ENCODE measurements at regions not wholly inside any gene's neighbourhood (a gene's known extent, or its start where the extent isn't known, plus 50 kb on each side); places are given as distances from the start of the nearest gene placed in this dataset.
"Not testable (repeated sequence)": the region's sequence is repeated elsewhere in the genome, so short reads cannot be mapped to it uniquely, and the experiment has no call there.

- no peak for DNase-seq (ENCODE audit: low read depth)
Measured at GRCh38 chr18:25490316-25490715, 138.3 kb upstream of the ZNF521 start.

DNA sequence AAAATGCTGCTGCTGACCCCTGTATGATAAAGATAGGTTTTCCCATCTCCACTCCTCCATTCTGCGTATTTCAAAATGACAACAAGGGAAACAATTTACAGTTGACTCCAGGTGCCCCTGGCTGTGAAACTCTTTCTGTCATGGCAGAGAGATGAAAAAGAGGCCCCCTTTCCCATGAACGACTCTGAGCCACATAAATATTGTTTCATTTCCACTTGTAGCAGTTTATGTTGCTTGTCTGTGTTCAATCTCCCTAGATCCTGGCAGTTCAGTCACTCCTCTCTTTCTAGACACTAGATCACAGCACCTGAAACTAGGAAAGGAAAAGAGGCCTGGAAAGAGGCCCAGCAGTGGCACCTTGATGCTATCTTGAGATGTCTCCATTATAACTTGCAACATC is 121.0 kb upstream of the ZNF521 start:
- DNase-seq (ENCODE audit: low read depth): no peak

DNA sequence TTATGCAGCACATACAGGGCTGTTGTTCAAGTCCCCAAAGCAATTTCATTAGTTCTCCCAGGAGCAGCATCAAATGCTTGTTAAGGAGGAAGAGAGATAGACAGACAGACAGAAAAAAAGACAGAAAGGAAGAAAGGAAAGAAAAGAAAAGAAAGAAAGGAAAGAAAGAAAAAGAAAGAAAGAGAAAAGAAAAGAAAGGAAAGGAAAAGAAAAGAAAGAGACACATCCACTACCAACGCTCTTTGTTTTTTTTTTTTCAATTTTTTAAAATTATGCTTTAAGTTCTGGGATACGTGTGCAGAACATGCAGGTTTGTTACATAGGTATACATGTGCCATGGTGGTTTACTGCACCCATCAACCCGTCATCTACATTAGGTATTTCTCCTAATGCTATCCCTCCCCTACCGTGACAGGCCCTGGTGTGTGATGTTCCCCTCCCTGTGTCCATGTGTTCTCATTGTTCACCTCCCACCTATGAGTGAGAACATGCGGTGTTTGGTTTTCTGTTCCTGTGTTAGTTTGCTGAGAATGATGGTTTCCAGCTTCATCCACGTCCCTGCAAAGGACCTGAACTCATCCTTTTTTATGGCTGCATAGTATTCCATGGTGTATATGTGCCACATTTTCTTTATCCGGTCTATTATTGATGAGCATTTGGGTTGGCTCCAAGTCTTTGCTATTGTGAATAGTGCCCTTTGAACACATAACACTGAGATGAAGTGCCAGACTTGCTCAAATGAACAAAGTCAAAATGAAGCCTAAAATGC is 119.0 kb upstream of the ZNF521 start:
- DNase-seq (ENCODE audit: low read depth): not testable (repeated sequence)

DNA sequence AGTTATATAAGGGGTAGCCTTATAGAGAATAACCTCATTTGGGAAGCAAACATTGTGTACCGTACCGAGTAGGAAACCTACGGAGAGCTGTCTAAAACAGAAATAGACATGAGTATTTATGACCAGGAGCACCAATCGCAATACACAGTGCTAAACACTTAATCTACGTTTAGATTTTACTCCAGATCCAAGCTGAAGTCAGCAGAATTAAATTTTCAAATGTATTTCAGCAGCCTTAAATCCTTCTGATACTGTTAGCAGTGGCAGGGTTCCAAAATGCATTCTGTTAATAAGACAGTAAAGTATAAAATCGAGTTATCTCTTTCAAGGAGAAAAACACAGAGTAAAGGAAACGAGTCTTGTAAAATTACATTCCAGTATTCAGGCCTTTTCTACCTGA is 118.1 kb upstream of the ZNF521 start:
- no peak for DNase-seq (ENCODE audit: low read depth)

- no peak for DNase-seq (ENCODE audit: low read depth)
Measured at GRCh38 chr18:25469489-25469888, 117.5 kb upstream of the ZNF521 start.

DNA sequence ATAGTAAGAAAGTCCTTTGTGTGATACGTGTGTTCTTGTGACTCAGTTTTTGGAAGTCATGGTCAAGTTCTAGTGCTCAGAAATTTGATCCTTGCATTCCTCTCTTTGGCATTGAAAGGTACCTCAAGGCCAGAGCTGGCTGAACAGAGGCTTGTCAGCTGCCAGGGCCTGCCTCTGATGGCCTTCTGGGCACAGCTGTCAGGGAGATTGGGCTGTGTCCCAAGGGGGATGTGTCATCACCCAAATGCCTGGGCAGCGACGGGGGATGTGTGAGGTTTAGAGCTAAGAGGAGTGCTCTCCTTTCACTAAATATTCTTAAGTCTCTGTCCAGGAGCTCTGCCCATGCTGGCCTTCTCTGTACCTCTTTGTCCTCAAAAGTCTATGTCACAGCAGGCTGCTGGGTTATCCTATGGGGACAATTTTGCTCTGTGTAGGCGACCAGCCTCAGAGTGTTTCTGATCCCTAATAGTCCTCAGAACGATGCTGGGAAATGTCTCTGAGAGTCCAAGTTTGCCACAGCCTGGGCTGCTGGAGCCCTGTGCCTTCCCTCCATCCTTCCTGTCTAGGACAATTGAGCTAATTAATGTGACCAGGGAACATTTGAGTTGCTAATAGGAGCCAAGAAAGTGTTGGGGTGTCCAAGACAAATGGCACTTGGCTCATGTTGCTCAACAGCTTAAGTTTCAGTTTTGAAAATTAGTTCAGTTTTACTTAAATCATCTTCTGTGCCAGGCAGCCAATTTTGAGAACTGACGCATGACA is 115.4 kb upstream of the ZNF521 start:
- no peak for DNase-seq (ENCODE audit: low read depth)

GRCh38 chr18:25465152-25465732 is 113.3 kb upstream of the ZNF521 start:
- DNase-seq (ENCODE audit: low read depth): no peak

- no peak for DNase-seq (ENCODE audit: low read depth)
Measured at GRCh38 chr18:25464227-25464626, 112.3 kb upstream of the ZNF521 start.

DNA sequence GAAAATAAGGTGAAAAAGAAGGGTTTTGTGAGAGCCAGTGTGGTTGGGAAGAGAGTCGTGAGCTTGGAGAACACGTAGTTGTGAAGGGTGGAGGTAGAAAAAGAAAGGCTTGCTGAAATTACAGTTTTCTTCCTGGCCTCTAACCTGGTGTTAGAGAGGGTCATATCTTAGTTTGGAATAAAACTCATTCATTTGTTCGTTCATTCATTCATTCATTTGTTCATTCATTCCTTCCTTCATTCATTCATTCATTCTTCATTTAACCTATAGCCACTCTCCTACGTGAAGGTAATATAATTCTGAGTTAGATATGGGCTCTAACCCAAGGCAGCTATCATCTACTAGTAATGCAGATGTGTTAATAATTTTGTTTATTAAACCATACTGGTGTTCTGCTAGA is 111.8 kb upstream of the ZNF521 start:
- DNase-seq (ENCODE audit: low read depth): no peak

- no peak for DNase-seq (ENCODE audit: low read depth)
Measured at GRCh38 chr18:25459814-25460213, 107.8 kb upstream of the ZNF521 start.

DNA sequence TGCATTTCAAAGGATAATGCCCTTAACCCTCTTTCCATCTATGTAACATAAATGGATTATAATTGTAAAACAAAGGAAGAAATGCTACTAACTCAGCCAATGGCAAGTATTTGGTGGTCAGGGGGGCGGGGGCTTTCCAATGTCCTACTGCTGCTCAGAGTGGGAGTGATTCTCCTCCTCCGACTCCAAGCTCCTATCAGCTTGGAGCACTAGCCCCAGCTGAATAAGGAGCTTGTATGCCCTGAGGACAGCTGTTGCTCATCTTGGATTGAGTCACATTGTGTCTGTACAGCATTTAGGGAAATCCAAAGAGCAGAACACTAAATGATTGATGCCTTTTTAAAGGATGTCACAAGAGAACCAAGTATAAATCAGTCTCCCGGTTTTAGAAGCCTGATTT is 105.6 kb upstream of the ZNF521 start:
- no peak for DNase-seq (ENCODE audit: low read depth)

- DNase-seq (ENCODE audit: low read depth): no peak
Measured at GRCh38 chr18:25457126-25457525, 105.2 kb upstream of the ZNF521 start.

- DNase-seq (ENCODE audit: low read depth): no peak
Measured at GRCh38 chr18:25456334-25457010, 104.5 kb upstream of the ZNF521 start.

- DNase-seq (ENCODE audit: low read depth): no peak
Measured at GRCh38 chr18:25455646-25456045, 103.7 kb upstream of the ZNF521 start.

- no peak for DNase-seq (ENCODE audit: low read depth)
Measured at GRCh38 chr18:25455159-25455558, 103.2 kb upstream of the ZNF521 start.

GRCh38 chr18:25454730-25455129 is 102.8 kb upstream of the ZNF521 start:
- no peak for DNase-seq (ENCODE audit: low read depth)

DNA sequence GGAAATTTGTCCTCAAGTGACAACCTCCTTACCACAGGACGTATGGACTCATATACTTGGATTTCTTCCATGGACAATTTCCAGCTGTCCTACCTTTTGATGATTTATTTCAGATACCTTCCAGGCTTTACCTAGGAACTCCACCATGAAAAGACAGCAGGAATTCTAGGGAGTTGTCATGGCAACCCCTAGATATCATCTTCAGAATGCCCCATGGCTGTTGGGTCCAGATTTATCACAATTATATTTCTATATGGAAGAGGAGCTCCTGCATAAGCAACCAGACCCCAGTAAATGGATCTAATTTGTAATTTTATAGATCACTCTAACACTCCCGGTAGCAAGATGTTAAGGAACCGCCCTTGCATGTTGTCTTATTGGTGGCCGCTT is 102.3 kb upstream of the ZNF521 start:
- no peak for DNase-seq (ENCODE audit: low read depth)

DNA sequence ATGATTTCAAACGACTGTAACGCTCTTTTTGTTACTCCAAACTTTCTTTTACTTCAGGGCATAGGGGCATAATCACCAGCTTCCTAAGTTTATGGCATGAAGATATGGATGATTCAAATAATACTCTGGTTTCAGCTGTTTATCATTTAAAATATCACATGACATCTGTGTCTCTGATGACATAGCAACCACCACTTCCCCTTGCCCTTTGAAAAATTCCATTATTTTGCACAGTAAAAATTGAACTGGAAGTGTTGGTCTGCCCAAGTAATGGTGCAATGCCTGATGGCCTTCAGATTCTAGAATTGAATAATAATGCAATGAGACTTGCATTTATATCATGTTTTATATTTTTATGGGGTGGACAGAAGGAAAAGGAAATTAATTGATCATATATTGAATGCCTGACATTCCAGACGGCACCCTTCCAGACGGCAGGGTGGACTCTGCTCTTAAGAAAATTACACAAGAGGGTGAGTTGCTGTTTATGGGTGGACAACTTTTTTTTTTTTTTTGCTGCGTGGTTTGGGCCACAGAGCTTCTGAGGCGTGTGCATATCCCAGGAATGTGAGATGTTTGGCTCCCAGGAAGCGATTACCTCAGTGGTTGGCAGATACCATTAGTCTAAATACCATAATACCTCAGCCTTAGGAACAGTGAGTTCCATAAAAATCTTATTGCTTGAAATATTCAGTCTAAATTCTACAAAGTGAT is 101.7 kb upstream of the ZNF521 start:
- DNase-seq (ENCODE audit: low read depth): no peak

DNA sequence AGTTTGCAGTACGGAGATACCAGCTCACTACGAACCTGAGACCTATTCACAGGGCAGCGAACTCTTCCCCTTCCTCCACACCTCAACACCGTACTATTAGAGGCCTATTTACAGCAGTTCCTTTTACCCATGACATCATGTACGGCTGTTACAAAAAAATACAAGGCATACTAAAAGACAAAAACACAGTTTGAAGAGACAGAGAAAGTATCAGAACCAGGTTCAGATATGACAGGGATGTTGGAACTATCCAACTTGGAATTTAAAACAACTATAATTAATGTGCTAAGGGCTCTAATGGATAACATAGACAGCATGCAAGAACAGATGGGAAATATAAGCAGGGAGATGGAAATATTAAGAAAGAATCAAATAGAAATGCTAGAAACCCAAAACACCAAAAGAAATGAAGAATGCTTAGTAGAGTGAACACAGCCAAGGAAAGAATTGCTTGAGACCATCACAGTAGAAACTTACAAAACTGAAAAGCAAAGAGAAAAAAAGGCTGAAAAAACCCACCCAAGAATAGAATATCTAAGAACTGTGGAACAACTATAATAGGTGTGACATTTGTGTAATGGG is 99.2 kb upstream of the ZNF521 start:
- no peak for DNase-seq (ENCODE audit: low read depth)

- DNase-seq (ENCODE audit: low read depth): no peak
Measured at GRCh38 chr18:25449046-25449445, 97.1 kb upstream of the ZNF521 start.

DNA sequence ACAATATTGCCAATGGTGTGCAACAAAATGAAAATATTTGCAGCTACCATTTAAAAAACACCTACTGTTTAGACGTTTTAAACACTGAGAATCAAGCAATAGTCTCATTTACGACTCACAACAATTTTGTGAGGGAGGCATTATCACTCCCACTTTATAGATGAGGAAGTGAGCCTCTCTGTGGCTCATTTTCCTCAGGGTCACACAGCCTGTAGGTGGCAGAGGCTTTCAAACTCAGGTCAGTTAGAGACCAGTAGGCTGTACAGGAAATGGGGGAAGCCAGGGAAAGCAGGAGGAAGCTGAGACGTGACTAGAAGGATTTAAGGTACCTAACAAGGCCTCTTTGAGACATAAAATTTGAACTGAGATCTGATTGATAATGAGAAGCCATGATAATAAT is 95.0 kb upstream of the ZNF521 start:
- no peak for DNase-seq (ENCODE audit: low read depth)

DNA sequence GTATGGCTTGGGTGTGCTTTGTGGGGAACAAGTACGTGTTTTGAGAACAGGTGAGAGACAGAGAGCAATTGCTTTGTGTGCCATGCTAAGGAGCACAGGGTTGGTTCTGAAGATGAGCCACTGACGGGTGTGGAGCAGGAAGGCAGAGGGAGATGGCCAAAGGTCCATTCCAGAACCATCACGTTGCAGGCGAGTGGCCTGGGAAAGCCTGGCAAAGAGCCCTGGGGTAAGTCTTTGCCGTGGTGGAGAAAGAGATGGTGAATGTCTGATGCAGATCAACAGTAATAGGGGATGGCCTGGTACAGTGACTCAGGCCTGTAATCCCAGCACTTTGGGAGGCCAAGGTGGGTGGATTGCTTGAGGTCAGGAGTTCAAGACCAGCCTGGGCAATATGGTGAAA is 93.5 kb upstream of the ZNF521 start:
- DNase-seq (ENCODE audit: low read depth): no peak
